ENCODE measurements at regions not wholly inside any gene's neighbourhood (a gene's known extent, or its start where the extent isn't known, plus 50 kb on each side); places are given as distances from the start of the nearest gene placed in this dataset.

- TF ChIP-seq POLR2A (IDR thresholded peaks at IDR 0.05) (no peak), EP300 (IDR thresholded peaks at IDR 0.05) (no peak), CTCF (IDR thresholded peaks at IDR 0.05) (no peak)
These were observed 504.3 kb downstream of the XYLT1 start for GRCh38 chr16:16966439-16966838.
